IMR-90 (cell line): ENCODE measurements at regions not wholly inside any gene's neighbourhood (a gene's known extent, or its start where the extent isn't known, plus 50 kb on each side); places are given as distances from the start of the nearest gene placed in this dataset.

ENCODE experiments used
- BHLHE40 ChIP-seq: fragments of 150-350 bp; IDR thresholded peaks from 2 replicates; pipeline ENCODE4 v1.6.1; 2016; ENCODE audit warnings: mild to moderate bottlenecking, low read depth, low read length
- CEBPB ChIP-seq: IDR thresholded peaks from 2 replicates; pipeline ENCODE4 v1.6.1; 2012; ENCODE audit warnings: low read depth, low read length, improper control_type of control experiment
- CTCF ChIP-seq: conservative IDR thresholded peaks from 2 replicates; pipeline ENCODE4 v1.5.1; 2012; ENCODE audit warnings: mild to moderate bottlenecking, low read depth, low read length, improper control_type of control experiment
- ELK1 ChIP-seq: fragments of 150-350 bp; IDR thresholded peaks from 2 replicates; pipeline ENCODE4 v1.6.1; 2016; ENCODE audit warnings: low read depth, mild to moderate bottlenecking, low read length, moderate library complexity, borderline replicate concordance
- FOS ChIP-seq: fragments of 150-350 bp; IDR thresholded peaks from 2 replicates; pipeline ENCODE4 v1.6.1; 2016; ENCODE audit warnings: low read depth, low read length
- MAFK ChIP-seq: IDR thresholded peaks from 2 replicates; pipeline ENCODE4 v1.6.1; 2012; ENCODE audit warnings: low read depth, low read length, improper control_type of control experiment
- MXI1 ChIP-seq: IDR thresholded peaks from 2 replicates; pipeline ENCODE4 v1.6.1; 2012; ENCODE audit warnings: low read depth, mild to moderate bottlenecking, low read length, moderate library complexity, borderline replicate concordance
- NFE2L2 ChIP-seq: fragments of 150-350 bp; IDR thresholded peaks from 2 replicates; pipeline ENCODE4 v1.6.1; 2016; ENCODE audit warnings: low read depth, mild to moderate bottlenecking, low read length
- POLR2A ChIP-seq: IDR thresholded peaks from 2 replicates; pipeline ENCODE4 v1.6.1; 2012; ENCODE audit warnings: mild to moderate bottlenecking, low read depth, low read length
- RAD21 ChIP-seq: IDR thresholded peaks from 2 replicates; pipeline ENCODE4 v1.6.1; 2012; ENCODE audit warnings: low read length, improper control_type of control experiment
- RCOR1 ChIP-seq: IDR thresholded peaks from 2 replicates; pipeline ENCODE4 v1.6.1; 2012; ENCODE audit warnings: mild to moderate bottlenecking, low read length, improper control_type of control experiment; ENCODE audit not compliant: insufficient replicate concordance
- RFX5 ChIP-seq: IDR thresholded peaks from 2 replicates; pipeline ENCODE4 v1.8.0; 2012; ENCODE audit warnings: low read depth, mild to moderate bottlenecking, low read length, moderate library complexity
- SMC3 ChIP-seq: fragments of 150-350 bp; IDR thresholded peaks from 2 replicates; pipeline ENCODE4 v1.6.1; 2016; ENCODE audit warnings: low read depth, mild to moderate bottlenecking, antibody characterized with exemption, low read length, moderate library complexity
- USF2 ChIP-seq: fragments of 150-350 bp; IDR thresholded peaks from 2 replicates; pipeline ENCODE4 v1.6.1; 2017; ENCODE audit warnings: mild to moderate bottlenecking, antibody characterized with exemption, low read length, low read depth

DNA sequence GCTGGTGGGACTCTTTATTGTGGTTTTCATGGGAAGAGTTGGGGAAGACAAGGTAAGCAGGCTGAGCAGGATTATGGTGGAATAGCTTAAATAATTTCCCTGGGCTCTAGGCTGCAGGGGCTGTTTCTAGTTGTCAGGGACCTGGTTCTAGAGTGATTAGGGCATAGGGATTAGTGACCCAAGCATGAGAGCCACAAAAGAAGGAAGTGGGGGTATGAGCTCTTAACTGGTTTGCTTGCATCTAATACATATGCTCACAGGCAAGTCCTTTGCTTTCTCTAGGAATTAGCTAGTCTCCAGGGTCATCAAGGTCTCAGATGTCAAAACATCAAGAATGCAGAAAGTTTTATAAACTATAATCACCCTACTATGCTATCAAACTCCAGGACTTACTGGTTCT is 67.5 kb upstream of the NRN1 start:
- no peak for TF ChIP-seq RAD21
- no peak for TF ChIP-seq CTCF
- TF ChIP-seq NFE2L2: no peak
- no peak for TF ChIP-seq POLR2A
- TF ChIP-seq ELK1: no peak
- TF ChIP-seq SMC3: no peak
- TF ChIP-seq RCOR1: no peak
- no peak for TF ChIP-seq FOS
- TF ChIP-seq USF2: no peak
- TF ChIP-seq RFX5: no peak
- TF ChIP-seq MXI1: no peak
- TF ChIP-seq BHLHE40: no peak
- TF ChIP-seq MAFK: no peak
- TF ChIP-seq CEBPB: no peak
